ENCODE measurements at regions not wholly inside any gene's neighbourhood (a gene's known extent, or its start where the extent isn't known, plus 50 kb on each side); places are given as distances from the start of the nearest gene placed in this dataset.

- ATAC-seq = no peak
- TF ChIP-seq CSDC2 (CRISPR knock-in tag; IDR thresholded peaks at IDR 0.05) (no peak), ZFP3 (CRISPR knock-in tag; IDR thresholded peaks at IDR 0.05) (no peak), ZC3H10 (CRISPR knock-in tag; IDR thresholded peaks at IDR 0.05) (no peak), CSRNP3 (CRISPR knock-in tag; IDR thresholded peaks at IDR 0.05) (no peak), CREB5 (CRISPR knock-in tag; IDR thresholded peaks at IDR 0.05; ENCODE audit: low read depth) (no peak), ARNTL (CRISPR knock-in tag; IDR thresholded peaks at IDR 0.05; ENCODE audit: borderline replicate concordance, low read depth) (no peak), ZFP30 (CRISPR knock-in tag; IDR thresholded peaks at IDR 0.05) (no peak)
Observed at GRCh38 chr6:163651426-163651825, 236.9 kb downstream of the QKI start.

- no peak for ATAC-seq
- TF ChIP-seq ARNTL (CRISPR knock-in tag; IDR thresholded peaks at IDR 0.05; ENCODE audit: borderline replicate concordance, low read depth) (no peak), PPARA (CRISPR knock-in tag; IDR thresholded peaks at IDR 0.05; ENCODE audit: borderline replicate concordance) (no peak), CSRNP3 (CRISPR knock-in tag; IDR thresholded peaks at IDR 0.05) (no peak), CREB5 (CRISPR knock-in tag; IDR thresholded peaks at IDR 0.05; ENCODE audit: low read depth) (no peak), ZFP30 (CRISPR knock-in tag; IDR thresholded peaks at IDR 0.05) (no peak), ISL1 (CRISPR knock-in tag; IDR thresholded peaks at IDR 0.05) (no peak), RARB (CRISPR knock-in tag; IDR thresholded peaks at IDR 0.05) (no peak), SNAI2 (CRISPR knock-in tag; IDR thresholded peaks at IDR 0.05) (no peak), ZC3H10 (CRISPR knock-in tag; IDR thresholded peaks at IDR 0.05) (no peak), OSR1 (CRISPR knock-in tag; IDR thresholded peaks at IDR 0.05) (no peak), TCF4 (CRISPR knock-in tag; IDR thresholded peaks at IDR 0.05; ENCODE audit: borderline replicate concordance) (no peak), ZNF8 (CRISPR knock-in tag; IDR thresholded peaks at IDR 0.05) (no peak), ESRRG (CRISPR knock-in tag; IDR thresholded peaks at IDR 0.05) (no peak), PATZ1 (CRISPR knock-in tag; IDR thresholded peaks at IDR 0.05; ENCODE audit: borderline replicate concordance) (no peak), ZNF70 (CRISPR knock-in tag; IDR thresholded peaks at IDR 0.05) (no peak)
Observed at GRCh38 chr6:163648868-163649267, 234.3 kb downstream of the QKI start.

- no peak for TF ChIP-seq GLIS3 (CRISPR knock-in tag; IDR thresholded peaks at IDR 0.05)
- no peak for TF ChIP-seq ISL1 (CRISPR knock-in tag; IDR thresholded peaks at IDR 0.05)
- no peak for TF ChIP-seq PATZ1 (CRISPR knock-in tag; IDR thresholded peaks at IDR 0.05; ENCODE audit: borderline replicate concordance)
- no peak for TF ChIP-seq TCF4 (CRISPR knock-in tag; IDR thresholded peaks at IDR 0.05; ENCODE audit: borderline replicate concordance)
- no peak for TF ChIP-seq TSHZ2 (CRISPR knock-in tag; IDR thresholded peaks at IDR 0.05)
- ATAC-seq = no peak
Observed at GRCh38 chr6:163647624-163648023, 233.1 kb downstream of the QKI start.

Data from SK-N-SH treated with all-trans-retinoic acid at 6 μM for 48 hours (cell line).